ENCODE measurements at regions not wholly inside any gene's neighbourhood (a gene's known extent, or its start where the extent isn't known, plus 50 kb on each side); places are given as distances from the start of the nearest gene placed in this dataset.

GRCh38 chr12:90280564-90281058, 572.0 kb upstream of the ATP2B1 start:
- no peak for DNase-seq (ENCODE audit: extremely low read depth, low read depth)
- TF ChIP-seq, protein P1, sequence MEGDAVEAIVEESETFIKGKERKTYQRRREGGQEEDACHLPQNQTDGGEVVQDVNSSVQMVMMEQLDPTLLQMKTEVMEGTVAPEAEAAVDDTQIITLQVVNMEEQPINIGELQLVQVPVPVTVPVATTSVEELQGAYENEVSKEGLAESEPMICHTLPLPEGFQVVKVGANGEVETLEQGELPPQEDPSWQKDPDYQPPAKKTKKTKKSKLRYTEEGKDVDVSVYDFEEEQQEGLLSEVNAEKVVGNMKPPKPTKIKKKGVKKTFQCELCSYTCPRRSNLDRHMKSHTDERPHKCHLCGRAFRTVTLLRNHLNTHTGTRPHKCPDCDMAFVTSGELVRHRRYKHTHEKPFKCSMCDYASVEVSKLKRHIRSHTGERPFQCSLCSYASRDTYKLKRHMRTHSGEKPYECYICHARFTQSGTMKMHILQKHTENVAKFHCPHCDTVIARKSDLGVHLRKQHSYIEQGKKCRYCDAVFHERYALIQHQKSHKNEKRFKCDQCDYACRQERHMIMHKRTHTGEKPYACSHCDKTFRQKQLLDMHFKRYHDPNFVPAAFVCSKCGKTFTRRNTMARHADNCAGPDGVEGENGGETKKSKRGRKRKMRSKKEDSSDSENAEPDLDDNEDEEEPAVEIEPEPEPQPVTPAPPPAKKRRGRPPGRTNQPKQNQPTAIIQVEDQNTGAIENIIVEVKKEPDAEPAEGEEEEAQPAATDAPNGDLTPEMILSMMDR (IDR thresholded peaks at IDR 0.05; ENCODE audit: low read depth, low read length, missing control alignments), result no peak
- no peak overlapping the region for H3K4me3 ChIP-seq (replicated peaks; ENCODE audit: low read depth, low read length)

DNA sequence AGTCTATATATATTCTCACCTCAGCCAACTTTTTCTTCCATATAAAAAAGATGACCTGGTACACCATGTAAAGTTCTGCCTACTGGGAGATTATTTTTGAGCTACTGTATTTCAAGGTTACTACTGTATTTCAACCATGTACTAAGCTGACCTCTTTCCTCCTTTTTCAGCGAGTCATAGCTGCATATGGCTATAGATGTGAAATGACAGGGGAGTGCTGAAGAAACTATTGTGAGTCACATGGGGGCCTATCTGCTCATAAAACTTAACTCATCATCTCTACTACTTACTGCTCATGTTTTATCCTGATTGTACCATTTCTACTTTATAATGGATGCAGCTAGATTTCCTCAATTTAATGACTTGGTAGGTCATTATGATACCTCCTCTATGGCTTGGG, 571.4 kb upstream of the ATP2B1 start:
- no peak for DNase-seq (ENCODE audit: extremely low read depth, low read depth)
- TF ChIP-seq, protein P1 (IDR thresholded peaks at IDR 0.05; ENCODE audit: low read depth, low read length, missing control alignments), result no peak

DNA sequence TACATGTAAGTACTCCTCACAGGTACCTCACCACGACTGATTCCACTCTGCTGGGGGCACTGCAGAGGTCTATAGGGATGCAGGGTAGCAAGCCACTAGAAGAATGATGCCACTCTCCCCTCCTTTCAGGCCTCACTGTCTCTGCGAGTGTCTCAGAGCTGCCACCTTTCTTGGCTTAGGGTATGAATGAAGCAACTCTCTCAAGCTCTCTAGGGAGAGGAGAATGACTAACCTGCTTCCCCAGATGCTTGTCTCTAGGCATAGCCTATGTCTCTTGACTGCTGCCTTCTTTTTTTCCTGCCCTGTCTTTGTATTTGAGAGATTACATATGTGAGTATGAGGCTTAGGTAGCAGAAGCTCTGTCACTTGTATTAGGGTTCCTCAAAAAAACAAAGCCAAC, 566.5 kb upstream of the ATP2B1 start:
- no peak for DNase-seq (ENCODE audit: extremely low read depth, low read depth)
- TF ChIP-seq, protein P1 (IDR thresholded peaks at IDR 0.05; ENCODE audit: low read depth, low read length, missing control alignments), result no peak

More for the DNA sequence above, 571.4 kb upstream of the ATP2B1 start:
- no peak overlapping the region for H3K4me3 ChIP-seq (replicated peaks; ENCODE audit: low read depth, low read length)

GRCh38 chr12:90274407-90274806, 565.8 kb upstream of the ATP2B1 start:
- no peak overlapping the region for H3K4me3 ChIP-seq (replicated peaks; ENCODE audit: low read depth, low read length)
- TF ChIP-seq, protein P1 (IDR thresholded peaks at IDR 0.05; ENCODE audit: low read depth, low read length, missing control alignments), result no peak
- DNase-seq (ENCODE audit: extremely low read depth, low read depth), result no peak

More for the DNA sequence above, 566.5 kb upstream of the ATP2B1 start:
- H3K4me3 ChIP-seq (replicated peaks; ENCODE audit: low read depth, low read length), result no peak overlapping the region

DNA sequence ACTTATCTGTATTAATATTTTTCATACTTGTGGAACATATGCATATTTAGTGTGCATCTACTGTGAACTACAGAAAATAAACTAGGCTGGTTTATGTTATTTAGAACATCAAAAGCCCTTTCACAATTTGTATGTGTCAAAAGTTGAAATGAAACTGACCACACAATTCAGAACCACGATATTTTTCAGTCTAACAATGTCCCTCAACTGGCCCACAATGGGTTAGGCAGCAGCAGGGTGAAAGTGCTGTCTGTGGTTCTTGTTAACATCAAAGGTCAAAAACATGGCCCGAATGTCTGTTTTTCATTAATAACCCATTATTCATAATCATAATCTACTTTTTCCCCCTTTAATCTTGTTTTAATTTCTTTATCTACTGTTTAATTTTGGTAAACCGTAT, 559.9 kb upstream of the ATP2B1 start:
- no peak overlapping the region for H3K4me3 ChIP-seq (replicated peaks; ENCODE audit: low read depth, low read length)
- DNase-seq (ENCODE audit: extremely low read depth, low read depth), result no peak
- TF ChIP-seq, protein P1 (IDR thresholded peaks at IDR 0.05; ENCODE audit: low read depth, low read length, missing control alignments), result no peak

GRCh38 chr12:90262251-90262650, 553.6 kb upstream of the ATP2B1 start:
- no peak for DNase-seq (ENCODE audit: extremely low read depth, low read depth)

More at GRCh38 chr12:90262251-90262650, 553.6 kb upstream of the ATP2B1 start:
- TF ChIP-seq, protein P1 (IDR thresholded peaks at IDR 0.05; ENCODE audit: low read depth, low read length, missing control alignments), result no peak
- no peak overlapping the region for H3K4me3 ChIP-seq (replicated peaks; ENCODE audit: low read depth, low read length)
